ENCODE measurements at regions not wholly inside any gene's neighbourhood (a gene's known extent, or its start where the extent isn't known, plus 50 kb on each side); places are given as distances from the start of the nearest gene placed in this dataset.

DNA sequence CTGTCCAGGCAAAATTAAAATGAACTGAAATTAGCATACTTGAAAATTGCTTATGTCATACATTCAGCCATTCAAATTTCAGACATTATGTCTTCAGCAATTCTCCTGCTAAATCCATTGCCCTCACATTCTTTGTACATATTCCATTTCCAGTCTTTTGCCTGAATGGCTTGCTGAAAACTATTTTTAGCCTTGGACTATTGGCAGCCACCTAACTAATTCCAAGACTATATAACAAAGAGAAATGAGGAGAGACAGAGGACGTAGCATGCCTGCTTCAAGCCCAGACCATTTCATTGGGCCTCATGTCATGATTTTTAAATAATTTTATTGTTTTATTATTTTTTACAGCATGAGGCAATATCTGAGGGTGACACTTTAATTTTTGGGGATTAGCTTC, 100.3 kb downstream of the MRPS30 start:
- H3K36me3 Mint-ChIP-seq (ENCODE audit: insufficient read depth), result peaks cover 3% of the 10 kb centered on the region
- no peaks in the 10 kb centered on the region for H3K4me1 Mint-ChIP-seq
- H3K27me3 Mint-ChIP-seq, result no peaks in the 10 kb centered on the region
- no peak overlapping the region for H3K4me3 Mint-ChIP-seq
- H3K9me3 Mint-ChIP-seq, result peaks cover 11% of the 10 kb centered on the region
- no peak overlapping the region for H3K27ac Mint-ChIP-seq (ENCODE audit: low read depth)
- no peak for ATAC-seq (replicated peaks; ENCODE audit: extremely low read depth, poor library complexity, severe bottlenecking)
- DNase-seq (ENCODE audit: low spot score in 2 of 2), result no peak

DNA sequence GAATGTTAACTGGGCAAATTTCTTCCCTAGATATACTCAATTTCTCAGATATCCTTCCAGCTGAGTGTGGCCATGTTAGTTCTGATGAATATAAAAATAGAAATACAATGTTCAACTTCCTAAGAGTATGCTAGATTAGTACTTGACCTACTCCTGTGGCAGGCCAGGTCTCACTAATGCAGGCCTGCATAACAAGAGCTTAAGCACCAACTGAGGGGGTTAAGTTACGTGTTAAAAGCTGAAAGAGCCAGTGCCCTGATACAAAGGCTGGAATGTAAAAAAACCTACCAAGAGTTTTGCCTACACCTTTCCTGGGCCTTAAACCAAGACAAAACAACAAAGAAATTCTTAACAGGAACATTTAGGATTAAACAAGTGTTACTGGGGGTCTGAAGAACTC, 102.8 kb downstream of the MRPS30 start:
- H3K36me3 Mint-ChIP-seq (ENCODE audit: insufficient read depth), result peaks cover 3% of the 10 kb centered on the region
- H3K9me3 Mint-ChIP-seq, result peaks cover 11% of the 10 kb centered on the region
- ATAC-seq (replicated peaks; ENCODE audit: extremely low read depth, poor library complexity, severe bottlenecking) (no peak), DNase-seq (ENCODE audit: low spot score in 2 of 2) (no peak)
- no peaks in the 10 kb centered on the region for H3K4me1 Mint-ChIP-seq
- H3K27ac Mint-ChIP-seq (ENCODE audit: low read depth), result no peak overlapping the region
- no peak overlapping the region for H3K4me3 Mint-ChIP-seq
- H3K27me3 Mint-ChIP-seq, result no peaks in the 10 kb centered on the region

DNA sequence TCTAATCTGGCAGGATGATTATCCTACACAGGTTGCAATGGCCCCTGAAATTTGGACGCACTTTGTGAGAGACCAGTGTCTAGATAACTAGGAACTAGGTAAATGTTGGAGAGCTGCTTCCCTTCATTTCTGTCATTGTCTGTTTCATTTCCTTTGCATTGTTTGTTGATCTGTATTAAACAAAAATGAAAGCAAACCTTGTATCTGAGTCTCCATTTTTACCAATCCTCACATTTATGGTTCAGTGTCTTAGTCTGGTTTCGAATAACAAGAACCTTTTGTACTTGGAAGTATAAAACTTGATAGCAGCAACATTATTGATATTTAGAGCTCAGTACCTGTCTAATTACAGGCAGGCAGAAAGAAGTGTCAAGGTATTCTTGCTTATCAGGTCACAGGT, 105.5 kb downstream of the MRPS30 start:
- Mint-ChIP-seq H3K4me1 (no peaks in the 10 kb centered on the region), H3K27ac (ENCODE audit: low read depth) (no peak overlapping the region), H3K4me3 (no peak overlapping the region), H3K9me3 (peaks cover 6% of the 10 kb centered on the region), H3K36me3 (ENCODE audit: insufficient read depth) (peaks cover 3% of the 10 kb centered on the region), H3K27me3 (no peaks in the 10 kb centered on the region)
- DNase-seq (ENCODE audit: low spot score in 2 of 2), result no peak
- no peak for ATAC-seq (replicated peaks; ENCODE audit: extremely low read depth, poor library complexity, severe bottlenecking)

DNA sequence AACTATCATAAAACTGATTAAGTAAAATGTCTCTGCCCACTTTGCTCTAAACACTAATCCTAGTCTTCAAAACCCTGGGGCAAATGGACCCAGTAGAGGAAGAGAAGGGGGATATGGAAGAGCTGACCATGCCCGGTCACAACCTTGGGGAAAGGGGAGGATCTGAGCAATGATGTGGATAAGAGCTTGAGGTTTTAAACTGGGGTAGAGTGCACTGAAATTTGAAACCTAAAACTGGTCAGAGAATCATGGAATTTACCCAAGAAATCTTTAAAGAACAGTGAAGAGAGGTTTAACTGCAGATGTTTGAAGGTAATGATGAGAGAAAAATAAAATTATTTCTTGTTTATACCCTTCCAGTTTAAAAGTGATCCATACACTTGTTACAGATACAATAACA, 110.8 kb downstream of the MRPS30 start:
- DNase-seq (ENCODE audit: low spot score in 2 of 2), result no peak
- H3K27me3 Mint-ChIP-seq, result no peaks in the 10 kb centered on the region
- no peak for ATAC-seq (replicated peaks; ENCODE audit: extremely low read depth, poor library complexity, severe bottlenecking)
- H3K4me3 Mint-ChIP-seq, result no peak overlapping the region
- H3K9me3 Mint-ChIP-seq, result peaks cover 9% of the 10 kb centered on the region
- H3K4me1 Mint-ChIP-seq, result no peaks in the 10 kb centered on the region
- H3K36me3 Mint-ChIP-seq (ENCODE audit: insufficient read depth), result no peaks in the 10 kb centered on the region
- H3K27ac Mint-ChIP-seq (ENCODE audit: low read depth), result no peak overlapping the region

GRCh38 chr5:44927115-44927733, 118.5 kb downstream of the MRPS30 start:
- Mint-ChIP-seq H3K27ac (ENCODE audit: low read depth) (no peak overlapping the region), H3K36me3 (ENCODE audit: insufficient read depth) (no peaks in the 10 kb centered on the region), H3K4me1 (no peaks in the 10 kb centered on the region), H3K9me3 (peaks cover 5% of the 10 kb centered on the region), H3K4me3 (no peak overlapping the region), H3K27me3 (no peaks in the 10 kb centered on the region)
- ATAC-seq (replicated peaks; ENCODE audit: extremely low read depth, poor library complexity, severe bottlenecking) (no peak), DNase-seq (ENCODE audit: low spot score in 2 of 2) (no peak)

GRCh38 chr5:44932922-44933585, 124.3 kb downstream of the MRPS30 start:
- Mint-ChIP-seq H3K27ac (ENCODE audit: low read depth) (no peak overlapping the region), H3K4me3 (no peak overlapping the region), H3K4me1 (no peaks in the 10 kb centered on the region), H3K27me3 (no peaks in the 10 kb centered on the region), H3K36me3 (ENCODE audit: insufficient read depth) (peaks cover 2% of the 10 kb centered on the region), H3K9me3 (no peaks in the 10 kb centered on the region)
- ATAC-seq (replicated peaks; ENCODE audit: extremely low read depth, poor library complexity, severe bottlenecking), result no peak
- no peak for DNase-seq (ENCODE audit: low spot score in 2 of 2)

- Mint-ChIP-seq H3K27ac (ENCODE audit: low read depth) (no peak overlapping the region), H3K9me3 (no peaks in the 10 kb centered on the region), H3K27me3 (no peaks in the 10 kb centered on the region), H3K4me1 (no peaks in the 10 kb centered on the region), H3K4me3 (no peak overlapping the region), H3K36me3 (ENCODE audit: insufficient read depth) (peaks cover 2% of the 10 kb centered on the region)
- no peak for DNase-seq (ENCODE audit: low spot score in 2 of 2)
- no peak for ATAC-seq (replicated peaks; ENCODE audit: extremely low read depth, poor library complexity, severe bottlenecking)
These were observed 124.9 kb downstream of the MRPS30 start for GRCh38 chr5:44933686-44934085.

DNA sequence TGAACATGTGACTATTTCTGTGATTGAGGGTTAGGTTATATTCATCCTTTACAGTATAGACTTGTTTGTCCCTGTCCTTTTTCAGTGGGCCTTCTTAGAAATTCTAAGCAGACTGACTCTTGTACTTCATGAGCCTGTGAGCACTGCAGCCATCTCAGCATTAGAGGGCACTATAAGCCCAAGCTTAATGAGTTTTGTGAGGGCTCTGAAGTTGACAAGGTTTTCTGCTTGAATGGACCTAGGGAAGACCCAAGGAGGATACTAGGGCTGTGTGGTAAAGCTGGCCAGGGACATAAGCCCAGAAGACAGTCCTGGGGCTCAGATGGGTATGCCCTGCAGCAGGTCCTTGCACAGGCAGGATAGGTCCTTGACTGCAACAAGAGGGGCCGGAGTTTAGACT, 126.5 kb downstream of the MRPS30 start:
- H3K27me3 Mint-ChIP-seq, result no peaks in the 10 kb centered on the region
- H3K9me3 Mint-ChIP-seq, result peaks cover 4% of the 10 kb centered on the region
- DNase-seq (ENCODE audit: low spot score in 2 of 2) (no peak), ATAC-seq (replicated peaks; ENCODE audit: extremely low read depth, poor library complexity, severe bottlenecking) (no peak)
- no peak overlapping the region for H3K4me3 Mint-ChIP-seq
- H3K4me1 Mint-ChIP-seq, result no peaks in the 10 kb centered on the region
- H3K27ac Mint-ChIP-seq (ENCODE audit: low read depth), result no peak overlapping the region
- H3K36me3 Mint-ChIP-seq (ENCODE audit: insufficient read depth), result peaks cover 2% of the 10 kb centered on the region

DNA sequence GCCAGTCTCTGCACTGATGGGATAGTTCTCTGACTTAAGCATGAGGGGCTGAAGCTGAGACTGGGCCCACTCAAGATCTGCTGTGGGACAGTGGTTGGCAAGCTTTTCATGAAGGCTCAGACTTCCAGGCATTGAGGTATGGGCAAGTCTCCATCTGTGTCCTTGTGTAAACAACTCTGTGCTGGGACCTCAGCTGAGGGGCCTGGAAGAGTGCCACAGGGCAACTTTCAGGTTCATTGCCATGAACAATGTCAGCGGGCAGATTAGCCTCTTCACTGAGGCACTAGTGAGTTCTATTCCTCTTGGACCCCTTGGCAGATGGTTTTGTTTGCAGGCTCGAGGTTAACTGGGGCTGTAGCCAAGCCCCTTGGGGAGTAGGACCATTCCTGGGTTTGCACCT, 127.1 kb downstream of the MRPS30 start:
- DNase-seq (ENCODE audit: low spot score in 2 of 2) (no peak), ATAC-seq (replicated peaks; ENCODE audit: extremely low read depth, poor library complexity, severe bottlenecking) (no peak)
- H3K27me3 Mint-ChIP-seq, result no peaks in the 10 kb centered on the region
- no peaks in the 10 kb centered on the region for H3K4me1 Mint-ChIP-seq
- H3K27ac Mint-ChIP-seq (ENCODE audit: low read depth), result no peak overlapping the region
- H3K9me3 Mint-ChIP-seq, result peaks cover 4% of the 10 kb centered on the region
- peaks cover 2% of the 10 kb centered on the region for H3K36me3 Mint-ChIP-seq (ENCODE audit: insufficient read depth)
- H3K4me3 Mint-ChIP-seq, result no peak overlapping the region

- Mint-ChIP-seq H3K9me3 (peaks cover 4% of the 10 kb centered on the region), H3K36me3 (ENCODE audit: insufficient read depth) (no peaks in the 10 kb centered on the region), H3K27me3 (no peaks in the 10 kb centered on the region), H3K4me3 (no peak overlapping the region), H3K27ac (ENCODE audit: low read depth) (no peak overlapping the region), H3K4me1 (no peaks in the 10 kb centered on the region)
- DNase-seq (ENCODE audit: low spot score in 2 of 2) (no peak), ATAC-seq (replicated peaks; ENCODE audit: extremely low read depth, poor library complexity, severe bottlenecking) (no peak)
These were observed 133.8 kb downstream of the MRPS30 start for GRCh38 chr5:44942524-44943001.

DNA sequence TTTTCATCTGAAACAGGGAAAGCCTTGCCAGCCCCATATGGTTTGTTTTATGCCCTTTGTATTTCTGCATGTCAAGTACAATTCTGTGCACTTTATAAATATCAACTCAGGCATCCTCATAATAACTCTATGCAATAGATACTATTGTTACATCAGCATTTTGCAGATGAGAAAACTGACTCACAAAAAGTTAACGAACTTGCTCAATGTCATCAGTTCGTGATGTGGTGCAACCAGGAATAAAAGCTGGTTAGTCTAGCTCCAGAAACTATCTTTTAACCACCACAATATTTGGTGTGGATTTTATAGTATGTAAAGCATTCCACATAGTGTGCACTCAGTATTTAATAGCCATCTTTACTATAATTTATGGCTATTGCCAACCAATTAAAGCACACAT, 134.9 kb downstream of the MRPS30 start:
- Mint-ChIP-seq H3K4me1 (no peaks in the 10 kb centered on the region), H3K27ac (ENCODE audit: low read depth) (no peak overlapping the region), H3K9me3 (peaks cover 4% of the 10 kb centered on the region), H3K4me3 (no peak overlapping the region), H3K27me3 (no peaks in the 10 kb centered on the region), H3K36me3 (ENCODE audit: insufficient read depth) (no peaks in the 10 kb centered on the region)
- no peak for ATAC-seq (replicated peaks; ENCODE audit: extremely low read depth, poor library complexity, severe bottlenecking)
- no peak for DNase-seq (ENCODE audit: low spot score in 2 of 2)

DNA sequence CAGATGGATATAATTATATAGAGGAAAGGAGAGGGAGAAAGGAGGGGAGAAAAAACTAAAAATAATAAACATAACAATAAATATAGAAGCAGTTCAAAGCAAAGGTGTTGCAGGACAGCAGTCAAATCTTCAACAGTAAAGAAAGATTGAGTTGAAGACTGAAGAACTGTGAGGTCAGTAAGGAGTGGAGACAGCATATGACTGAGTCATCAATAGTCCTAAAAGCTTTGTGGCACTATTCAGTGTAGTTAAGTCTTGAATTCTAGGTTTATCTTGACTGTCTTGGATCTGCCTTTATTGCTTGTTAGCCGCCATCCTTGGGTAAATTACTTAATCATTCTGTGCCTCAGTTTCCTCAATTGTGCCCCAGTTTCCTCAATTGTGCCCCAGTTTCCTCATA, 137.0 kb downstream of the MRPS30 start:
- Mint-ChIP-seq H3K27ac (ENCODE audit: low read depth) (no peak overlapping the region), H3K36me3 (ENCODE audit: insufficient read depth) (no peaks in the 10 kb centered on the region), H3K9me3 (no peaks in the 10 kb centered on the region), H3K4me1 (no peaks in the 10 kb centered on the region), H3K27me3 (no peaks in the 10 kb centered on the region), H3K4me3 (no peak overlapping the region)
- DNase-seq (ENCODE audit: low spot score in 2 of 2), result no peak
- ATAC-seq (replicated peaks; ENCODE audit: extremely low read depth, poor library complexity, severe bottlenecking), result no peak

- DNase-seq (ENCODE audit: low spot score in 2 of 2) (no peak), ATAC-seq (replicated peaks; ENCODE audit: extremely low read depth, poor library complexity, severe bottlenecking) (no peak)
- Mint-ChIP-seq H3K4me1 (no peaks in the 10 kb centered on the region), H3K9me3 (no peaks in the 10 kb centered on the region), H3K4me3 (no peak overlapping the region), H3K27me3 (no peaks in the 10 kb centered on the region), H3K36me3 (ENCODE audit: insufficient read depth) (no peaks in the 10 kb centered on the region), H3K27ac (ENCODE audit: low read depth) (no peak overlapping the region)
These were observed 140.9 kb downstream of the MRPS30 start for GRCh38 chr5:44949687-44950086.

All from central memory CD8-positive, alpha-beta T cell (primary cell).